ENCODE measurements at regions not wholly inside any gene's neighbourhood (a gene's known extent, or its start where the extent isn't known, plus 50 kb on each side); places are given as distances from the start of the nearest gene placed in this dataset.
"Not testable (repeated sequence)": the region's sequence is repeated elsewhere in the genome, so short reads cannot be mapped to it uniquely, and the experiment has no call there.

DNA sequence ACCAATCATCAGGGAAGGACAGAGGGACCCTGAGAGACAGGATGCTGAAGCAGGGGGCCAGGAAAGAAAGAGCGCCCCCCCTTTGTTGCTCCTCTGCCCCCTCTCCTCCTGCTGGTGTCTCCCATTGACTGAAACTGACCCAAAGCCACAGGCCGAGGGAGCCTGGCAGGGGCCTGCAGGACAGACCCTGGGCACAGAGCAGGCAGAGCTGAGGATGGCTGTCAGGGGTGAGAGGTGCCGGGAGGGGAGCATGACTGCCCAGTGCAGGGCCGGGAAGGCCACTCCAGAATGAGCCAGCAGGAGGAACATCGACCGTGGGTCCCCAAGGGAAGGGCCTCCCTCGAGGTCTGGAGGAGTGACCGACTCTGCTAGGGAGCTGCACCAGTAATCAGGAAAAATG, 427.8 kb downstream of the PREX1 start:
- POLR2A ChIA-PET: no interaction called here
- DNase-seq (ENCODE audit: extremely low spot score): no peak
- no peak for TF ChIP-seq FOXK2 (IDR thresholded peaks at IDR 0.05)
- TF ChIP-seq ARNT (IDR thresholded peaks at IDR 0.05): no peak
- TF ChIP-seq HDGF (IDR thresholded peaks at IDR 0.05; ENCODE audit: borderline replicate concordance): no peak
- TF ChIP-seq ELF4 (IDR thresholded peaks at IDR 0.05): no peak
- TF ChIP-seq BHLHE40 (IDR thresholded peaks at IDR 0.05; ENCODE audit: borderline replicate concordance): no peak
- no peak for TF ChIP-seq CTBP1 (IDR thresholded peaks at IDR 0.05; ENCODE audit: borderline replicate concordance)
- no peak for TF ChIP-seq NFRKB (IDR thresholded peaks at IDR 0.05)
- TF ChIP-seq SUZ12 (IDR thresholded peaks at IDR 0.05): no peak
- TF ChIP-seq, protein P1, sequence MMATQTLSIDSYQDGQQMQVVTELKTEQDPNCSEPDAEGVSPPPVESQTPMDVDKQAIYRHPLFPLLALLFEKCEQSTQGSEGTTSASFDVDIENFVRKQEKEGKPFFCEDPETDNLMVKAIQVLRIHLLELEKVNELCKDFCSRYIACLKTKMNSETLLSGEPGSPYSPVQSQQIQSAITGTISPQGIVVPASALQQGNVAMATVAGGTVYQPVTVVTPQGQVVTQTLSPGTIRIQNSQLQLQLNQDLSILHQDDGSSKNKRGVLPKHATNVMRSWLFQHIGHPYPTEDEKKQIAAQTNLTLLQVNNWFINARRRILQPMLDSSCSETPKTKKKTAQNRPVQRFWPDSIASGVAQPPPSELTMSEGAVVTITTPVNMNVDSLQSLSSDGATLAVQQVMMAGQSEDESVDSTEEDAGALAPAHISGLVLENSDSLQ (IDR thresholded peaks at IDR 0.05): no peak
- no peak for TF ChIP-seq FOXA1 (IDR thresholded peaks at IDR 0.05)
- TF ChIP-seq SP1 (IDR thresholded peaks at IDR 0.05): no peak
- TF ChIP-seq L3MBTL2 (conservative IDR thresholded peaks at IDR 0.05): no peak
- TF ChIP-seq TARDBP (IDR thresholded peaks at IDR 0.05): no peak
- TF ChIP-seq FOXM1 (IDR thresholded peaks at IDR 0.05; ENCODE audit: borderline replicate concordance): no peak
- TF ChIP-seq LEF1 (IDR thresholded peaks at IDR 0.05; ENCODE audit: borderline replicate concordance): no peak
- TF ChIP-seq ZNF384 (IDR thresholded peaks at IDR 0.05): no peak
- CTCF ChIA-PET: no interaction called here

DNA sequence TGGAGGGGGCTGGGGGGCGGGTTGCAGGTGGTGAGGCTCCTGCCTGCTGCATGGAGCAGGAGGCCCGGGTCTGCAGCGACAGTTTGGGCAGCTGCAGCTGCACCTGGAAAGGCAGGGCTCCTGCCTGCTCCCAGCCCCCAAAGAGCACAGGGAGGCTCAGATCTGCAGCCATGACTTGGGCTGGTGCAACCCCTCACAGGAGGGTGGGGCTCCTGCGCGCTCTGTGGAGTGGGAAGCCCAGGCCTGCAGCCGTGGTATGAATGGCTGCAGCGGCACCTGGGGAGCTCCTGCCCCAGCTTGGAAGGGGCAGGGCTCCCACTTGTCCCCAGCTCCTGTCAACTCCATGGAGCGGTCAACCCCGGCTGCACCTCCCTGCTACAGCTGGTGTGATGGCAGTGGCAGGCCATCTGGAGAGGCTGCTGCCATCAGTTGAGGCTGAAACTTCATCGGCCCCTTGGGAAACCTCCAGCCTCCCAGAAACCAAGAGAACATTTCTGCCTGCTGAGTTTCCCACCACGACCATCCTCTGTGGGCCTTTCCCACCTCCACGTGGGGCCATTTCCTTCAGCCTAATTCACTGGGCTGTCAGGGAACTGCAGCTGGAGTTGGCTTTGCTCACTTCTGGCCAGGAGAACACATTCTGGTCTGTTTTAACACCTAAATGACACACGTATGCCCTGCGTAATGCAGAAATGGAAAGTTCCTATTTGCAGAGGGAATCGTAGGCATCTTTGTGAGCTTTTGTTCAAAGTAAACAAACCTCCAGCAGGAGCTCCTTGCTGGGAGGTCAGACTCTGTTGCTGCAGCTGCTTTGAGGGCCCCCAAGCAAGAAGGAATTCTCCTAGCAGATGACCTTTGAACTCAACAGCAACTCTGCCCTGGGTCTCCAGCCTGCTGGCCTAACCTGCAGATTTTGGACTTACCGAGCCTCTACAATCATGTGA, 429.0 kb downstream of the PREX1 start:
- POLR2A ChIA-PET: no interaction called here
- no peak for DNase-seq (ENCODE audit: extremely low spot score)
- CTCF ChIA-PET: no interaction called here
- no peak for TF ChIP-seq FOXA1 (IDR thresholded peaks at IDR 0.05)
- TF ChIP-seq CTBP1 (IDR thresholded peaks at IDR 0.05; ENCODE audit: borderline replicate concordance): no peak
- no peak for TF ChIP-seq L3MBTL2 (conservative IDR thresholded peaks at IDR 0.05)
- TF ChIP-seq, protein P1 (IDR thresholded peaks at IDR 0.05): no peak
- no peak for TF ChIP-seq HDGF (IDR thresholded peaks at IDR 0.05; ENCODE audit: borderline replicate concordance)
- no peak for TF ChIP-seq NFRKB (IDR thresholded peaks at IDR 0.05)
- no peak for TF ChIP-seq BHLHE40 (IDR thresholded peaks at IDR 0.05; ENCODE audit: borderline replicate concordance)

DNA sequence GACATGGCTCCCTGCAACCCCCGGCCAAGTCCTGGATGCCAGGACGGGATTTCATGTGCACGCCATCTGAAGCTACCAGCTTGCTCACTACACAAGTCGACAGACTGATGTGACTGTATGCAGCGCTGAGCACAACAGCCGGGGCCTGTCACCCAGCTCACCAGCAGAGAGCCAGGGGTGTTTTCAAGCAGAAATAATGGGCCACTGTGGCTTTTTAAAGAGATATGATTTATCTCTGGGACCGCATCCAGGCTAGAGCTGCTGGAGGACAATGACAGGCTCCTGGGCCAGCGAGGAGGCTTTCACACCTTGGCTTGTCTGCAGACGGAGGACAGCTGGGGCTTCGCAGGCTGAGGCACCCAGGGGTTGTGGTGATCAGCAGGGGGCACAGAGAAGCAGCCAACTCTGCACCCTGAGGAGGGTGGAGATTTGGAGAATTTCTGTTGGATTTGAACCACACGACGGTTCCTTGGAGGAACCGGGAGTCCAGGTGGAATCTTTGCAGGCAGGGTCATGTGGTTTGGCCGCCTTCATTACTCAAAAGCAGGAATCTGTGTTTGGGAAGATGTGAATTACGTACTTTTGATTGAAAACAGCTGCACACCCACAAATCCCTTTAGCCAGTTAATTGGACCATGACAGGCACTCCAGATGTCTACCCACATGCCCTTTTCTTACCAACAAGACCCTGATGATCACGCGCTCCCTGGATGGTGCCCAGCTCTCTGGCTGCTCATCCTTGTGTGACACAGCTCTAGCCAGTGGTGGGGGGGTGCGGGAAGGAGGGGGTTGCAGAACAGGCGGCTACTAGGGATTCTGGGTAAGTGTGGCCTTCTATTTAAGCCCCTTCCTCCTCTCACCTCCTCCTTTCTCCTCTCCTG, 430.6 kb downstream of the PREX1 start:
- DNase-seq (ENCODE audit: extremely low spot score); CTCF ChIA-PET; POLR2A ChIA-PET: not testable (repeated sequence)

DNA sequence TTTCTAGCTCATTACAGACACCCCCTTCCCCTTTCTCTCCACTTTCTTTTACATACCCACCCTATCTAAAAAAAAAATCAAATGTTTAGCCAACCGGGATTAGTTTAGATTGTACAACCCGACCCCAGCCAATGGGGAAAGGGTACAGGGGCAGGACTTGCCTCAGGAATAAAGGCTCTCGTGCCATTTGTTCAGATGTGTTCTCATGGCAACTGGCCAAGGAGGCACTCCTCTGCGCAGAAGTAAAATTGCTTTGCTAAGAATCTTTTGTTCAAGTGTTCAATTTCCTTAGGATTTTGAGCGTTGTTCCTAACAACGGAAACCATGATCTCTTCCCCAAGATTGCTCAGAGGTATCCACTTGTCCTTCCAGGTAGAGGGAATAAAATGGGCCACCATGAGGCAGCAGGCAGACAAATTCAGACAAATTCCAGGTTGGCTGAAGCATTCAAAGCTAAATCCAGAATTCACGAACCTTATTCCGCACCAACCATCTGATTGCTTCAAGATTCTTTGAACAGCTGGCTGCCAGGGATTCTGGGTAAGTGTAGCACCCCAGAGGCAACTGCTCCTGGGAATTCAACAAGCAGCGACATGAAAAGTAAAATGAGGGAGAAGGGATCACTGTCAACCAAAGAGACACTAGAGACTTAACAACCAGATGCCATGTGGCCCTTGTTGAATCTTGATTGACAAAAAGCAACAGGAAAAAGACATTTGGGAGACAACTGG, 431.8 kb downstream of the PREX1 start:
- ChIA-PET CTCF (no interaction called here), POLR2A (no interaction called here)
- DNase-seq (ENCODE audit: extremely low spot score): no peak
- no peak for TF ChIP-seq LEF1 (IDR thresholded peaks at IDR 0.05; ENCODE audit: borderline replicate concordance)
- no peak for TF ChIP-seq CTBP1 (IDR thresholded peaks at IDR 0.05; ENCODE audit: borderline replicate concordance)
- TF ChIP-seq, protein P1 (IDR thresholded peaks at IDR 0.05): no peak
- TF ChIP-seq FOXK2 (IDR thresholded peaks at IDR 0.05): no peak
- TF ChIP-seq FOXA1 (IDR thresholded peaks at IDR 0.05): no peak
- no peak for TF ChIP-seq L3MBTL2 (conservative IDR thresholded peaks at IDR 0.05)
- TF ChIP-seq TARDBP (IDR thresholded peaks at IDR 0.05): no peak
- no peak for TF ChIP-seq ARNT (IDR thresholded peaks at IDR 0.05)
- TF ChIP-seq SP1 (IDR thresholded peaks at IDR 0.05): no peak
- no peak for TF ChIP-seq SUZ12 (IDR thresholded peaks at IDR 0.05)
- TF ChIP-seq FOXM1 (IDR thresholded peaks at IDR 0.05; ENCODE audit: borderline replicate concordance): no peak
- no peak for TF ChIP-seq ZNF384 (IDR thresholded peaks at IDR 0.05)
- no peak for TF ChIP-seq BHLHE40 (IDR thresholded peaks at IDR 0.05; ENCODE audit: borderline replicate concordance)
- TF ChIP-seq HDGF (IDR thresholded peaks at IDR 0.05; ENCODE audit: borderline replicate concordance): no peak
- TF ChIP-seq ELF4 (IDR thresholded peaks at IDR 0.05): no peak
- no peak for TF ChIP-seq NFRKB (IDR thresholded peaks at IDR 0.05)

DNA sequence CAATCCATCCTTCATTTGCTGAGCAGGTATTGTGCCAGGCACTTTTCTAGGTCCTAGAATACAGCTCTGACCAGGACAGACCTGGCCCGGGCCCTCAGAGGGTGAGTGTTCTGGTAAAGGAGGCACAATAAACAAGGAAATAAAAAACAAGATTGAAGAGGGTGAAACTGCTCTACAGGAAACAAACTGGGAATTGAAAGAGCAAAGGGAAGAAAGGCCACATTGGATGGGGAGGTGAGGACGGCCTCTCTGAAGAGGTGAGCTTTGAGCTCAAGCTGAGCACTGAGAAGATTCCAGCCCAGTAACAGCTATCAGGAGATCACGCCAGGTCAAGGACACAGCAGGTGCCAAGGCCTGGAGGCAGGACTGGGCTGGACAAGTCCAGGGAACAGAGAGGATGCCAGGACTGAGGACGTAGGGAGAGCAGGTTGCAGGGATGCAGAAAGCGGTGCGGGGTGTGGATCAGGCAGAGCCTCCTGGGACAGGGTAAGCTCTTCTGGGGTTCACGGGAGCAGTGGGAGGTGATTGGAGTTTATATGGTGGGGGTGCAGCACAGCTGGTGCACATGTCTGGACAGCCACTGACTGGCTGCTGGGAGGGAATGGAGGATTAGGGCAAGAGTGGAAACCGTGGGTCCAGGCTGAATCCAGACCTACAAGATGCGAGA, 433.3 kb downstream of the PREX1 start:
- no peak for DNase-seq (ENCODE audit: extremely low spot score)
- CTCF ChIA-PET: no interaction called here
- TF ChIP-seq NFRKB (IDR thresholded peaks at IDR 0.05) (no peak), BHLHE40 (IDR thresholded peaks at IDR 0.05; ENCODE audit: borderline replicate concordance) (no peak), HDGF (IDR thresholded peaks at IDR 0.05; ENCODE audit: borderline replicate concordance) (no peak), ELF4 (IDR thresholded peaks at IDR 0.05) (no peak), SP1 (IDR thresholded peaks at IDR 0.05) (no peak), SUZ12 (IDR thresholded peaks at IDR 0.05) (no peak), FOXM1 (IDR thresholded peaks at IDR 0.05; ENCODE audit: borderline replicate concordance) (no peak), ARNT (IDR thresholded peaks at IDR 0.05) (no peak), FOXA1 (IDR thresholded peaks at IDR 0.05) (no peak), LEF1 (IDR thresholded peaks at IDR 0.05; ENCODE audit: borderline replicate concordance) (no peak), FOXK2 (IDR thresholded peaks at IDR 0.05) (no peak), CTBP1 (IDR thresholded peaks at IDR 0.05; ENCODE audit: borderline replicate concordance) (no peak), ZNF384 (IDR thresholded peaks at IDR 0.05) (no peak), L3MBTL2 (conservative IDR thresholded peaks at IDR 0.05) (no peak)
- TF ChIP-seq, protein P1 (IDR thresholded peaks at IDR 0.05): no peak
- POLR2A ChIA-PET: no interaction called here

Data from HEK293T (cell line).